Activated CD8-positive, alpha-beta T cell treated with anti-CD3 and anti-CD28 coated beads, Interleukin-2, amount 10 ng/mL, durations not matched to agents 7 days and 5 days (primary cell): ENCODE measurements at regions not wholly inside any gene's neighbourhood (a gene's known extent, or its start where the extent isn't known, plus 50 kb on each side); places are given as distances from the start of the nearest gene placed in this dataset.
"Not testable (repeated sequence)": the region's sequence is repeated elsewhere in the genome, so short reads cannot be mapped to it uniquely, and the experiment has no call there.

ENCODE experiments used
- ATAC-seq: fragments of 150-1000 bp; cut with Tn5 transposase; one replicate; pipeline ENCODE4 v1.10.0; 2021; ENCODE audit warnings: moderate library complexity
- CTCF ChIA-PET: fragments of 350-600 bp; sonication (Branson Sonifier 250); formaldehyde crosslinking; loops from one replicate; lab custom pipeline; 2021; ENCODE audit warnings: antibody characterized with exemption; lab: Charles Lee
- POLR2A ChIA-PET: fragments of 350-600 bp; sonication (Branson Sonifier 250); formaldehyde crosslinking; loops from one replicate; lab custom pipeline; 2021; ENCODE audit warnings: antibody characterized with exemption; lab: Charles Lee
- DNase-seq: peaks from one replicate; pipeline ENCODE4 v3.0.0-alpha.2; 2020
- H3K27ac Mint-ChIP-seq: one replicate; pipeline ENCODE4 v1.8.0; 2021; ENCODE audit warnings: mild to moderate bottlenecking, mixed read lengths
- H3K27me3 Mint-ChIP-seq: one replicate; pipeline ENCODE4 v1.8.0; 2021; ENCODE audit warnings: low read depth, mixed read lengths
- H3K36me3 Mint-ChIP-seq: one replicate; pipeline ENCODE4 v1.8.0; 2021; ENCODE audit warnings: low read depth, mixed read lengths
- H3K4me1 Mint-ChIP-seq: one replicate; pipeline ENCODE4 v1.8.0; 2021; ENCODE audit warnings: low read depth, mixed read lengths
- H3K4me3 Mint-ChIP-seq: one replicate; pipeline ENCODE4 v1.8.0; 2021; ENCODE audit warnings: mild to moderate bottlenecking, mixed read lengths
- H3K9me3 Mint-ChIP-seq: one replicate; pipeline ENCODE4 v1.8.0; 2022; ENCODE audit warnings: mixed read lengths; ENCODE audit not compliant: insufficient read depth

DNA sequence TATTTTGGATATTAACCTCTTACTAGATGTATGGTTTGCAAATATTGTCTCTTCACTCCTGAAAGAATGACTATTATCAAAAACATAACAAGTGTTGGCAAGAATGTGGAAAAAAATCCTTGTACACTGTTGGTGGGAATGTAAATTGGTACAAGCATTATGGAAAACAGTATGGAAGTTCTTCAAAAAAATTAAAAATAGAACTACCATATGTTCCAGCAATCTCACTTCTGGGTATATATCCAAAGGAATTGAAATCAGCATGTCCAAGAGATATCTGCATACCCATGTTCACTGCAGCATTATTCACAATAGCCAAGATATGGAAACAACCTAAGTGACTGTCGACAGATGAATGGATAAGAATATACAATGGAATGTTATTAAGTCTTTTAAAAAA is 61.6 kb upstream of the KIT start:
- ChIA-PET POLR2A (no interaction called here), CTCF (no interaction called here)
- Mint-ChIP-seq H3K4me1 (no peaks in the 10 kb centered on the region), H3K36me3 (no peaks in the 10 kb centered on the region), H3K4me3 (no peak overlapping the region), H3K9me3 (no peaks in the 10 kb centered on the region), H3K27ac (no peak overlapping the region), H3K27me3 (peaks cover 8% of the 10 kb centered on the region)
- DNase-seq (no peak), ATAC-seq (no peak)

DNA sequence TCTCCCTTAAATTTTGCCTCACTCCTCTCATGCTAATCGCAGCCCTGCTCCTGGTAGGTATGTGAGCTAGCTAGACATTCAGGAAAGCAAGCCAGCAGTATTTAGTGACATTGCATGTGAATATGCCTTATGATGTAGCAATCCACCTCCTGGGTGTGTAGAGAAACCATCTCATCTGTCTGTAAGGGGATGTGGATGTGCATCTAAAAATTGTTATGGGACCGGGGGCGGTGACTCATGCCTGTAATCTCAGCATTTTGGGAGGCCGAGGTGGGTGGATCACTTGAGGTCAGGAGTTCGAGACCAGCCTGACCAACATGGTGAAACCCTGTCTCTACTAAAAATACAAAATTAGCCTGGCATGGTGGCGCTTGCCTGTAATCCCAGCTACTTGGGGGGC is 60.1 kb upstream of the KIT start:
- CTCF ChIA-PET, H3K27me3 Mint-ChIP-seq, ATAC-seq: not testable (repeated sequence)

DNA sequence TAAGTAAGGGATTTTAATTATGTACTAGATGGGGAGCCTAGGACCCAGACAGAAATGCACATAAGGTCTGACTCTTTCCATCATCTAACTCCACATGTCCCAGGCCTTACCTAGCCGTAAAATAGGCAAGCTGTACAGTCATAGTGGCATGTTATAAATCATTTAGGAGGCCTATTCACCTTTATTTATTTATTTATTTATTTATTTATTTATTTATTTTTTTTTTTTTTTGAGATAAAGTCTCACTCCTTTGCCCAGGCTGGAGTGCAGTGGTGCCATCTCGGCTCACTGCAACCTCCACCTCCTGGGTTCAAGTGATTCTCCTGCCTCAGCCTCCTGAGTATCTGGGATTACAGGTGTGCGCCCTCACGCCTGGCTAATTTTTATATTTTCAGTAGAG is 55.6 kb upstream of the KIT start:
- H3K9me3 Mint-ChIP-seq, H3K36me3 Mint-ChIP-seq, H3K27ac Mint-ChIP-seq, DNase-seq, H3K4me1 Mint-ChIP-seq, CTCF ChIA-PET, ATAC-seq, POLR2A ChIA-PET, H3K27me3 Mint-ChIP-seq, H3K4me3 Mint-ChIP-seq: not testable (repeated sequence)

More for the DNA sequence above, 60.1 kb upstream of the KIT start:
- H3K9me3 Mint-ChIP-seq, DNase-seq, H3K36me3 Mint-ChIP-seq, POLR2A ChIA-PET, H3K4me3 Mint-ChIP-seq, H3K4me1 Mint-ChIP-seq, H3K27ac Mint-ChIP-seq: not testable (repeated sequence)

DNA sequence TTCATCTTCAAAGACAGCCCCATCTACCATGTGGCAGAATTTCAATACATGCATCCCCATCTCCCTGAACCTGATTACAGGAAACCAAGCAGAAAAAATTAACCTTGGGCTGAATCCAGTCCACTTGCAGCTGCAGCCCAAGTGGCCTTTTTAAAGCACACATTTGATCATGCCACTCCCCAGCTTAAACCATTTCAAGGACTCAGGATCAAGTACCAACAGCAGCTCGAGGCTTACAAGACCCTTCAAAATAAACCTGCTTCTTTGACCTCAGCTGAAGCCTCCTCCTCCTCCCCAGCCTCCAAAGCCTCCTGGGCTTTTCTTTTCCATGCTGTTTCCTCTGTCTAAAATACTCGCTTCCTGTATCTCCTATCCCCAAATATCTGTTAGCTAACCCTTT is 50.7 kb upstream of the KIT start:
- no peaks in the 10 kb centered on the region for H3K4me1 Mint-ChIP-seq
- H3K9me3 Mint-ChIP-seq = no peaks in the 10 kb centered on the region
- no peak for ATAC-seq
- H3K36me3 Mint-ChIP-seq = no peaks in the 10 kb centered on the region
- CTCF ChIA-PET = no interaction called here
- H3K27me3 Mint-ChIP-seq = peaks cover 5% of the 10 kb centered on the region
- DNase-seq = no peak
- POLR2A ChIA-PET = no interaction called here
- H3K4me3 Mint-ChIP-seq = no peak overlapping the region
- no peak overlapping the region for H3K27ac Mint-ChIP-seq

DNA sequence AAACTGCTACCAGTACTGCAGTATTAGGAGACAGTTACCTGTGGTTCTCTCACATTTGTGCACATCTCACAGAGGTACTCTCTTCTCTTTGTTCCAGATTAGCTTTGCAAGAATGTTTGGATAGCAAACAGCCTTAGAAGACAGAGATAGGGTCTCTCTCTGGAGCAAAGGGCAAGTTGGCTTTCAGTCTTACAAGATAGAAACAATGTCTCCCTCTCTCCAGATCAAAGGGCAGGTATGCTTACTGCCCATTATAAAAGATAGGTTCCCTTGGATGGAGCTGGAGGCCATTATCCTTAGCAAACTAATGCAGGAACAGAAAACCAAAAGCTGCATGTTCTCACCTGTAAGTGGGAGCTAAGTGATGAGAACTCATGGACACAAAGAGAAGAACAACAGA is 50.2 kb upstream of the KIT start:
- ChIA-PET CTCF (no interaction called here), POLR2A (no interaction called here)
- H3K4me3 Mint-ChIP-seq = no peak overlapping the region
- H3K36me3 Mint-ChIP-seq = no peaks in the 10 kb centered on the region
- no peaks in the 10 kb centered on the region for H3K4me1 Mint-ChIP-seq
- H3K27me3 Mint-ChIP-seq = peaks cover 5% of the 10 kb centered on the region
- H3K9me3 Mint-ChIP-seq = no peaks in the 10 kb centered on the region
- H3K27ac Mint-ChIP-seq = no peak overlapping the region
- no peak for DNase-seq
- ATAC-seq = no peak
